ENCODE measurements at regions not wholly inside any gene's neighbourhood (a gene's known extent, or its start where the extent isn't known, plus 50 kb on each side); places are given as distances from the start of the nearest gene placed in this dataset.

- no peak overlapping the region for H3K4me2 ChIP-seq (ENCODE audit: low read length)
- no peaks in the 10 kb centered on the region for H3K36me3 ChIP-seq (ENCODE audit: insufficient read depth, low read length)
- H3K79me2 ChIP-seq (replicated peaks; ENCODE audit: insufficient read depth, low read length): no peaks in the 10 kb centered on the region
- no peaks in the 10 kb centered on the region for H3K27me3 ChIP-seq (ENCODE audit: insufficient read depth, low read depth, low read length)
- TF ChIP-seq, protein P1, sequence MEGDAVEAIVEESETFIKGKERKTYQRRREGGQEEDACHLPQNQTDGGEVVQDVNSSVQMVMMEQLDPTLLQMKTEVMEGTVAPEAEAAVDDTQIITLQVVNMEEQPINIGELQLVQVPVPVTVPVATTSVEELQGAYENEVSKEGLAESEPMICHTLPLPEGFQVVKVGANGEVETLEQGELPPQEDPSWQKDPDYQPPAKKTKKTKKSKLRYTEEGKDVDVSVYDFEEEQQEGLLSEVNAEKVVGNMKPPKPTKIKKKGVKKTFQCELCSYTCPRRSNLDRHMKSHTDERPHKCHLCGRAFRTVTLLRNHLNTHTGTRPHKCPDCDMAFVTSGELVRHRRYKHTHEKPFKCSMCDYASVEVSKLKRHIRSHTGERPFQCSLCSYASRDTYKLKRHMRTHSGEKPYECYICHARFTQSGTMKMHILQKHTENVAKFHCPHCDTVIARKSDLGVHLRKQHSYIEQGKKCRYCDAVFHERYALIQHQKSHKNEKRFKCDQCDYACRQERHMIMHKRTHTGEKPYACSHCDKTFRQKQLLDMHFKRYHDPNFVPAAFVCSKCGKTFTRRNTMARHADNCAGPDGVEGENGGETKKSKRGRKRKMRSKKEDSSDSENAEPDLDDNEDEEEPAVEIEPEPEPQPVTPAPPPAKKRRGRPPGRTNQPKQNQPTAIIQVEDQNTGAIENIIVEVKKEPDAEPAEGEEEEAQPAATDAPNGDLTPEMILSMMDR (IDR thresholded peaks at IDR 0.05; ENCODE audit: poor library complexity, severe bottlenecking): no peak
- TF ChIP-seq MXI1 (conservative IDR thresholded peaks at IDR 0.05; ENCODE audit: poor library complexity, severe bottlenecking): no peak
- TF ChIP-seq RAD21 (conservative IDR thresholded peaks at IDR 0.05): no peak
- no peak for TF ChIP-seq SMC3 (conservative IDR thresholded peaks at IDR 0.05; ENCODE audit: poor library complexity)
- TF ChIP-seq, protein P2, sequence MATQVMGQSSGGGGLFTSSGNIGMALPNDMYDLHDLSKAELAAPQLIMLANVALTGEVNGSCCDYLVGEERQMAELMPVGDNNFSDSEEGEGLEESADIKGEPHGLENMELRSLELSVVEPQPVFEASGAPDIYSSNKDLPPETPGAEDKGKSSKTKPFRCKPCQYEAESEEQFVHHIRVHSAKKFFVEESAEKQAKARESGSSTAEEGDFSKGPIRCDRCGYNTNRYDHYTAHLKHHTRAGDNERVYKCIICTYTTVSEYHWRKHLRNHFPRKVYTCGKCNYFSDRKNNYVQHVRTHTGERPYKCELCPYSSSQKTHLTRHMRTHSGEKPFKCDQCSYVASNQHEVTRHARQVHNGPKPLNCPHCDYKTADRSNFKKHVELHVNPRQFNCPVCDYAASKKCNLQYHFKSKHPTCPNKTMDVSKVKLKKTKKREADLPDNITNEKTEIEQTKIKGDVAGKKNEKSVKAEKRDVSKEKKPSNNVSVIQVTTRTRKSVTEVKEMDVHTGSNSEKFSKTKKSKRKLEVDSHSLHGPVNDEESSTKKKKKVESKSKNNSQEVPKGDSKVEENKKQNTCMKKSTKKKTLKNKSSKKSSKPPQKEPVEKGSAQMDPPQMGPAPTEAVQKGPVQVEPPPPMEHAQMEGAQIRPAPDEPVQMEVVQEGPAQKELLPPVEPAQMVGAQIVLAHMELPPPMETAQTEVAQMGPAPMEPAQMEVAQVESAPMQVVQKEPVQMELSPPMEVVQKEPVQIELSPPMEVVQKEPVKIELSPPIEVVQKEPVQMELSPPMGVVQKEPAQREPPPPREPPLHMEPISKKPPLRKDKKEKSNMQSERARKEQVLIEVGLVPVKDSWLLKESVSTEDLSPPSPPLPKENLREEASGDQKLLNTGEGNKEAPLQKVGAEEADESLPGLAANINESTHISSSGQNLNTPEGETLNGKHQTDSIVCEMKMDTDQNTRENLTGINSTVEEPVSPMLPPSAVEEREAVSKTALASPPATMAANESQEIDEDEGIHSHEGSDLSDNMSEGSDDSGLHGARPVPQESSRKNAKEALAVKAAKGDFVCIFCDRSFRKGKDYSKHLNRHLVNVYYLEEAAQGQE (IDR thresholded peaks at IDR 0.05; ENCODE audit: borderline replicate concordance): no peak
- no peak for TF ChIP-seq TAF1 (IDR thresholded peaks at IDR 0.05; ENCODE audit: low read depth)
- TF ChIP-seq POLR2AphosphoS5 (IDR thresholded peaks at IDR 0.05): no peak
- TF ChIP-seq EP300 (conservative IDR thresholded peaks at IDR 0.05; ENCODE audit: poor library complexity, severe bottlenecking): no peak
- no peak for TF ChIP-seq EZH2 (IDR thresholded peaks at IDR 0.05; ENCODE audit: borderline replicate concordance, insufficient read depth, low read length, poor library complexity, severe bottlenecking)
- H2AFZ ChIP-seq (ENCODE audit: low read depth, low read length): no peak overlapping the region
- H3K9me2 ChIP-seq (ENCODE audit: insufficient read depth, low read length): no peaks in the 10 kb centered on the region
- no peaks in the 10 kb centered on the region for H3K9me3 ChIP-seq (ENCODE audit: low read length)
- H3K9ac ChIP-seq (ENCODE audit: low read length): no peak overlapping the region
- H4K20me1 ChIP-seq (ENCODE audit: insufficient read depth): no peaks in the 10 kb centered on the region
- H3K4me3 ChIP-seq (ENCODE audit: low read length): no peak overlapping the region
- no peak overlapping the region for H3K27ac ChIP-seq (ENCODE audit: low read length)
- no peaks in the 10 kb centered on the region for H3F3A ChIP-seq (ENCODE audit: insufficient read depth, low read length, poor library complexity, severe bottlenecking)
These were observed 95.9 kb downstream of the OTUD1 start for GRCh38 chr10:23534761-23535160.

- Histone ChIP-seq H3F3A (ENCODE audit: insufficient read depth, low read length, poor library complexity, severe bottlenecking) (no peaks in the 10 kb centered on the region), H3K27me3 (ENCODE audit: insufficient read depth, low read depth, low read length) (no peaks in the 10 kb centered on the region), H3K4me3 (ENCODE audit: low read length) (no peak overlapping the region), H3K9me3 (ENCODE audit: low read length) (no peaks in the 10 kb centered on the region), H3K9me2 (ENCODE audit: insufficient read depth, low read length) (no peaks in the 10 kb centered on the region), H2AFZ (ENCODE audit: low read depth, low read length) (no peak overlapping the region), H3K4me2 (ENCODE audit: low read length) (no peak overlapping the region), H3K36me3 (ENCODE audit: insufficient read depth, low read length) (no peaks in the 10 kb centered on the region), H3K79me2 (replicated peaks; ENCODE audit: insufficient read depth, low read length) (no peaks in the 10 kb centered on the region), H3K27ac (ENCODE audit: low read length) (no peak overlapping the region), H3K9ac (ENCODE audit: low read length) (no peak overlapping the region), H4K20me1 (ENCODE audit: insufficient read depth) (no peaks in the 10 kb centered on the region)
- no peak for TF ChIP-seq POLR2AphosphoS5 (IDR thresholded peaks at IDR 0.05)
- no peak for TF ChIP-seq EZH2 (IDR thresholded peaks at IDR 0.05; ENCODE audit: borderline replicate concordance, insufficient read depth, low read length, poor library complexity, severe bottlenecking)
- TF ChIP-seq, protein P2 (IDR thresholded peaks at IDR 0.05; ENCODE audit: borderline replicate concordance): no peak
- no peak for TF ChIP-seq TAF1 (IDR thresholded peaks at IDR 0.05; ENCODE audit: low read depth)
- no peak for TF ChIP-seq MXI1 (conservative IDR thresholded peaks at IDR 0.05; ENCODE audit: poor library complexity, severe bottlenecking)
These were observed 96.5 kb downstream of the OTUD1 start for GRCh38 chr10:23535381-23535780.

Measured in neural cell (in vitro differentiated cells).